PC-3 (cell line): ENCODE measurements at regions not wholly inside any gene's neighbourhood (a gene's known extent, or its start where the extent isn't known, plus 50 kb on each side); places are given as distances from the start of the nearest gene placed in this dataset.

Experiments
- ATAC-seq: fragments of 200-7000 bp; cut with Tn5 transposase; 2 replicates; pipeline ENCODE4 v1.9.1; 2020; ENCODE audit warnings: mild to moderate bottlenecking, moderate library complexity
- BruUV-seq: library from RNA; stranded (reverse); fragments of 400-500 nt; replicated peaks from 2 replicates; lab custom pipeline; 2021; lab: Mats Ljungman, UMichigan
- CTCF ChIA-PET: fragments of 300-600 bp; sonication (Branson Sonifier 250); formaldehyde crosslinking; loops from one replicate; lab custom pipeline; 2022; ENCODE audit warnings: antibody characterized with exemption; lab: Charles Lee
- POLR2A ChIA-PET: fragments of 300-600 bp; sonication (Branson Sonifier 250); formaldehyde crosslinking; loops from one replicate; lab custom pipeline; 2022; ENCODE audit warnings: antibody characterized with exemption; ENCODE audit not compliant: unreplicated experiment; lab: Charles Lee
- DNase-seq: peaks from one replicate; pipeline ENCODE4 v3.0.0-alpha.2; 2015
- H2AFZ ChIP-seq: fragments of 300-600 bp; sonication (generic); 2 replicates; pipeline ENCODE4 v1.6.0; 2016; ENCODE audit warnings: antibody characterized with exemption, low read length
- H3F3A ChIP-seq: fragments of 300-600 bp; sonication (generic); one replicate; pipeline ENCODE4 v1.6.0; 2017; ENCODE audit warnings: antibody characterized with exemption, low read length, control low read depth, mild to moderate bottlenecking; ENCODE audit not compliant: unreplicated experiment
- H3K27ac ChIP-seq: fragments of 300-600 bp; sonication (generic); 2 replicates; pipeline ENCODE4 v1.5.1; 2016; ENCODE audit warnings: mild to moderate bottlenecking, low read length
- H3K27me3 ChIP-seq: fragments of 300-600 bp; sonication (generic); 2 replicates; pipeline ENCODE4 v1.6.1; 2016; ENCODE audit warnings: low read length, mixed read lengths
- H3K36me3 ChIP-seq: fragments of 300-600 bp; sonication (generic); 2 replicates; pipeline ENCODE4 v1.6.1; 2016; ENCODE audit warnings: low read depth, mixed run types, low read length, mixed read lengths
- H3K4me1 ChIP-seq: fragments of 300-600 bp; sonication (generic); 2 replicates; pipeline ENCODE4 v1.5.1; 2016; ENCODE audit warnings: low read length; ENCODE audit not compliant: insufficient read depth
- H3K4me2 ChIP-seq: fragments of 300-600 bp; sonication (generic); 2 replicates; pipeline ENCODE4 v1.6.0; 2016; ENCODE audit warnings: low read length
- H3K4me3 ChIP-seq: fragments of 300-600 bp; sonication (generic); 2 replicates; pipeline ENCODE4 v1.5.1; 2016; ENCODE audit warnings: mild to moderate bottlenecking, low read length, mixed read lengths
- H3K79me2 ChIP-seq: fragments of 300-600 bp; sonication (generic); 2 replicates; pipeline ENCODE4 v1.6.1; 2017; ENCODE audit warnings: low read length, mixed read lengths
- H3K9ac ChIP-seq: fragments of 300-600 bp; sonication (generic); 2 replicates; pipeline ENCODE4 v1.6.0; 2016; ENCODE audit warnings: mild to moderate bottlenecking, low read length
- H3K9me2 ChIP-seq: fragments of 300-600 bp; sonication (generic); replicated peaks from 2 replicates; pipeline ENCODE4 v1.6.1; 2016; ENCODE audit warnings: mixed run types, low read length, mixed read lengths
- H3K9me3 ChIP-seq: fragments of 300-600 bp; sonication (generic); 2 replicates; pipeline ENCODE4 v1.6.1; 2016; ENCODE audit warnings: low read length, mixed read lengths
- H4K20me1 ChIP-seq: fragments of 300-600 bp; sonication (generic); 2 replicates; pipeline ENCODE4 v1.6.1; 2016; ENCODE audit warnings: low read length, mixed read lengths
- CTCF ChIP-seq: fragments of 300-600 bp; sonication (generic); conservative IDR thresholded peaks from 2 replicates; pipeline ENCODE4 v1.5.1; 2017; ENCODE audit warnings: antibody characterized with exemption, low read depth, mild to moderate bottlenecking, low read length
- EZH2 ChIP-seq: fragments of 300-600 bp; sonication (generic); IDR thresholded peaks from one replicate; pipeline ENCODE4 v1.6.1; 2017; ENCODE audit warnings: antibody characterized with exemption, mild to moderate bottlenecking, low read length; ENCODE audit not compliant: unreplicated experiment
- EZH2phosphoT487 ChIP-seq: fragments of 300-600 bp; sonication (generic); IDR thresholded peaks from 2 replicates; pipeline ENCODE4 v1.6.1; 2018; ENCODE audit warnings: mild to moderate bottlenecking, antibody characterized with exemption, low read length, borderline replicate concordance
- intact Hi-C: fragments of 100-400 bp; cut with micrococcal nuclease; formaldehyde crosslinking; loops from 2 replicates; pipeline ENCODE4 v1.9.0; 2023

- TF ChIP-seq EZH2 = no peak
- no peak for TF ChIP-seq CTCF
- no peak for TF ChIP-seq EZH2phosphoT487
- no peaks in the 10 kb centered on the region for H3K9me3 ChIP-seq
- no peak for DNase-seq
- no peaks in the 10 kb centered on the region for H3K36me3 ChIP-seq
- H3K4me1 ChIP-seq = peaks cover 7% of the 10 kb centered on the region; the same call in 1 of the 2 replicates
- H4K20me1 ChIP-seq = no peaks in the 10 kb centered on the region
- H3K27me3 ChIP-seq = no peaks in the 10 kb centered on the region
- no peaks in the 10 kb centered on the region for H3K9me2 ChIP-seq
- ChIA-PET POLR2A (no interaction called here), CTCF (no interaction called here)
- H3K4me2 ChIP-seq = no peak overlapping the region
- BruUV-seq = no TSS peak
- H2AFZ ChIP-seq = no peak overlapping the region
- H3K27ac ChIP-seq = no peak overlapping the region
- H3K4me3 ChIP-seq = no peak overlapping the region
- no peaks in the 10 kb centered on the region for H3K79me2 ChIP-seq
- no peak overlapping the region for H3K9ac ChIP-seq
- intact Hi-C loops = no loop called here
- no peaks in the 10 kb centered on the region for H3F3A ChIP-seq
- ATAC-seq = no peak
Measured at GRCh38 chr2:160914217-160914616, 246.0 kb upstream of the TANK start.

- no TSS peak for BruUV-seq
- CTCF ChIA-PET = no interaction called here
Measured at GRCh38 chr2:160916300-160916699, 243.9 kb upstream of the TANK start.

More at GRCh38 chr2:160916300-160916699, 243.9 kb upstream of the TANK start:
- H3K27me3 ChIP-seq = no peaks in the 10 kb centered on the region
- intact Hi-C loops = loop anchor here (5.0 kb wide), 1 partner anchor 164 kb away; no protein-coding TSS in a partner anchor
- TF ChIP-seq CTCF (no peak), EZH2phosphoT487 (no peak), EZH2 (no peak)
- no peak overlapping the region for H3K4me3 ChIP-seq
- no peak for ATAC-seq
- H3K27ac ChIP-seq = no peak overlapping the region
- no peak overlapping the region for H3K9ac ChIP-seq
- no peaks in the 10 kb centered on the region for H4K20me1 ChIP-seq
- no peak overlapping the region for H3K4me2 ChIP-seq
- no peak overlapping the region for H2AFZ ChIP-seq
- POLR2A ChIA-PET = no interaction called here
- H3K36me3 ChIP-seq = no peaks in the 10 kb centered on the region
- H3K79me2 ChIP-seq = no peaks in the 10 kb centered on the region
- H3K9me3 ChIP-seq = no peaks in the 10 kb centered on the region
- no peaks in the 10 kb centered on the region for H3F3A ChIP-seq
- H3K9me2 ChIP-seq = no peaks in the 10 kb centered on the region
- no peak for DNase-seq
- peaks cover 7% of the 10 kb centered on the region; the same call in 1 of the 2 replicates for H3K4me1 ChIP-seq
